ENCODE measurements at regions not wholly inside any gene's neighbourhood (a gene's known extent, or its start where the extent isn't known, plus 50 kb on each side); places are given as distances from the start of the nearest gene placed in this dataset.

- no peaks in the 10 kb centered on the region for H3K9me3 Mint-ChIP-seq
- H3K4me1 ChIP-seq (ENCODE audit: control insufficient read depth in 1 of 2, insufficient read depth in 2 of 2, low read length in 2 of 2) = peaks cover 9 to 13% of the 10 kb centered on the region in 2 donors
- no peak for DNase-seq
- H3K36me3 ChIP-seq (replicated peaks in 1 of 2; ENCODE audit: control insufficient read depth in 1 of 2, insufficient read depth in 2 of 2, low read length in 2 of 2) = no peaks in the 10 kb centered on the region
- H3K4me1 Mint-ChIP-seq = peaks cover 16% of the 10 kb centered on the region
- no peaks in the 10 kb centered on the region for H4K20me1 ChIP-seq (ENCODE audit: insufficient read depth, low read length)
- intact Hi-C loops (cut with micrococcal nuclease) = no loop called here
- H3K36me3 Mint-ChIP-seq = no peaks in the 10 kb centered on the region
- H3K4me3 Mint-ChIP-seq = no peak overlapping the region
- no peak overlapping the region for H2AFZ ChIP-seq (ENCODE audit: insufficient read depth, low read depth, low read length, poor library complexity, severe bottlenecking)
- H3K27ac ChIP-seq (ENCODE audit: low read depth in 1 of 2, low read length in 2 of 2) = no peak overlapping the region
- peak overlapping the region in 1 of 7 donors; percentile 1 for H3K27ac Mint-ChIP-seq
- no peaks in the 10 kb centered on the region for H3K79me2 ChIP-seq (ENCODE audit: insufficient read depth, low read length)
- no peak for TF ChIP-seq CTCF (IDR thresholded peaks at IDR 0.05)
- no peak overlapping the region for H3K4me3 ChIP-seq (replicated peaks in 1 of 3; ENCODE audit: low read depth in 2 of 3, low read length in 3 of 3)
- H3K9ac ChIP-seq (ENCODE audit: insufficient read depth, low read length, poor library complexity, severe bottlenecking) = no peak overlapping the region
- no peaks in the 10 kb centered on the region for H3K27me3 Mint-ChIP-seq (ENCODE audit: low read depth in 3 of 3)
- no peak overlapping the region for H3K4me2 ChIP-seq (replicated peaks; ENCODE audit: extremely low read depth, low read length, poor library complexity, severe bottlenecking)
- H3K9me3 ChIP-seq (replicated peaks in 1 of 2; ENCODE audit: control insufficient read depth in 1 of 2, insufficient read depth in 1 of 2, low read length in 2 of 2) = no peaks in the 10 kb centered on the region
- H3K27me3 ChIP-seq (ENCODE audit: control insufficient read depth in 2 of 2, insufficient read depth in 2 of 2, low read length in 2 of 2) = no peaks in the 10 kb centered on the region
- 93% methylated on average over 7 of the region's 8 CpGs for WGBS (ENCODE audit: insufficient coverage)
These were observed 63.9 kb upstream of the TSC22D2 start for GRCh38 chr3:150344079-150344759.

- H3K4me2 ChIP-seq (replicated peaks; ENCODE audit: extremely low read depth, low read length, poor library complexity, severe bottlenecking) = no peak overlapping the region
These were observed 65.1 kb upstream of the TSC22D2 start for GRCh38 chr3:150342896-150343467.

More at GRCh38 chr3:150342896-150343467, 65.1 kb upstream of the TSC22D2 start:
- Histone ChIP-seq H3K79me2 (ENCODE audit: insufficient read depth, low read length) (no peaks in the 10 kb centered on the region), H3K27me3 (ENCODE audit: control insufficient read depth in 2 of 2, insufficient read depth in 2 of 2, low read length in 2 of 2) (no peaks in the 10 kb centered on the region), H3K9me3 (replicated peaks in 1 of 2; ENCODE audit: control insufficient read depth in 1 of 2, insufficient read depth in 1 of 2, low read length in 2 of 2) (no peaks in the 10 kb centered on the region), H4K20me1 (ENCODE audit: insufficient read depth, low read length) (no peaks in the 10 kb centered on the region), H3K36me3 (replicated peaks in 1 of 2; ENCODE audit: control insufficient read depth in 1 of 2, insufficient read depth in 2 of 2, low read length in 2 of 2) (no peaks in the 10 kb centered on the region), H3K4me3 (replicated peaks in 1 of 3; ENCODE audit: low read depth in 2 of 3, low read length in 3 of 3) (no peak overlapping the region), H2AFZ (ENCODE audit: insufficient read depth, low read depth, low read length, poor library complexity, severe bottlenecking) (no peak overlapping the region), H3K9ac (ENCODE audit: insufficient read depth, low read length, poor library complexity, severe bottlenecking) (no peak overlapping the region), H3K4me1 (ENCODE audit: control insufficient read depth in 1 of 2, insufficient read depth in 2 of 2, low read length in 2 of 2) (peaks cover 9 to 13% of the 10 kb centered on the region in 2 donors), H3K27ac (ENCODE audit: low read depth in 1 of 2, low read length in 2 of 2) (no peak overlapping the region)
- no peak for TF ChIP-seq CTCF (IDR thresholded peaks at IDR 0.05)
- H3K4me3 Mint-ChIP-seq = no peak overlapping the region
- peaks cover 16% of the 10 kb centered on the region for H3K4me1 Mint-ChIP-seq
- H3K9me3 Mint-ChIP-seq = peaks cover 0 to 2% (median 0%) of the 10 kb centered on the region in 7 donors
- no CpG with 5 or more reads among the region's 2 CpGs for WGBS (ENCODE audit: insufficient coverage)
- H3K36me3 Mint-ChIP-seq = no peaks in the 10 kb centered on the region
- intact Hi-C loops (cut with micrococcal nuclease) = no loop called here
- no peaks in the 10 kb centered on the region for H3K27me3 Mint-ChIP-seq (ENCODE audit: low read depth in 3 of 3)
- DNase-seq = no peak
- peak overlapping the region in 2 of 7 donors; percentile 46 to 79 for H3K27ac Mint-ChIP-seq

All from CD14-positive monocyte (primary cell).